ENCODE measurements at regions not wholly inside any gene's neighbourhood (a gene's known extent, or its start where the extent isn't known, plus 50 kb on each side); places are given as distances from the start of the nearest gene placed in this dataset.
A peak's percentile ranks its signal among the peaks of the same experiment; 100 is the strongest.

DNA sequence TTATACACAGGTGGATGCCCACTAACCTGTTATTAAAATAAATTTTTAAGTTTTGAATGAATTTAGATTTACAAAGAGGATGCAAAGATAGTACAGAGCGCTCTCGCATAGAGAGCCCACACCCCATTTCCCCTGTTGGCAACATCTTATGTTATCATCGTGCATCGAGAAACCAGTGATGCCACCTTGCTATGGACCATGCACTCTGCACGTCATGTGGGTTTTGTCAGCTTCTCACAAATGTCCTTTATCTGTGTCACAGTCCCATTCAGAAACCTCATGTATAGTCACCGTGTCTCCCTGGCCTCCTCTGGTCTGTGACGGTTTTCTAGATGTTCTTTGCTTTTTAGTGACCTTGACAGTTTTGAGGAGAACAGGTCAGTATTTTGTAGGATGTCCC lies 60.0 kb downstream of the ING1 start:
- no peak overlapping the region for H3K4me3 Mint-ChIP-seq
- no peak for DNase-seq

GRCh38 chr13:110774051-110774450 lies 60.6 kb downstream of the ING1 start:
- peaks cover 0 to 12% (median 10%) of the 10 kb centered on the region in 3 donors for H3K27me3 Mint-ChIP-seq
- H3K4me3 Mint-ChIP-seq, result no peak overlapping the region
- no peak for ATAC-seq (ENCODE audit: low read depth in 2 of 2)
- DNase-seq, result no peak
- peaks cover 0 to 6% (median 0%) of the 10 kb centered on the region in 3 donors for H3K4me1 Mint-ChIP-seq
- H3K36me3 Mint-ChIP-seq, result no peaks in the 10 kb centered on the region
- H3K27ac Mint-ChIP-seq, result no peak overlapping the region
- no peaks in the 10 kb centered on the region for H3K9me3 Mint-ChIP-seq

More for the DNA sequence above, 60.0 kb downstream of the ING1 start:
- Mint-ChIP-seq H3K27me3 (peaks cover 0 to 12% (median 10%) of the 10 kb centered on the region in 3 donors), H3K9me3 (no peaks in the 10 kb centered on the region), H3K4me1 (peaks cover 0 to 6% (median 0%) of the 10 kb centered on the region in 3 donors), H3K36me3 (no peaks in the 10 kb centered on the region), H3K27ac (no peak overlapping the region)
- ATAC-seq (ENCODE audit: low read depth in 2 of 2), result no peak

DNA sequence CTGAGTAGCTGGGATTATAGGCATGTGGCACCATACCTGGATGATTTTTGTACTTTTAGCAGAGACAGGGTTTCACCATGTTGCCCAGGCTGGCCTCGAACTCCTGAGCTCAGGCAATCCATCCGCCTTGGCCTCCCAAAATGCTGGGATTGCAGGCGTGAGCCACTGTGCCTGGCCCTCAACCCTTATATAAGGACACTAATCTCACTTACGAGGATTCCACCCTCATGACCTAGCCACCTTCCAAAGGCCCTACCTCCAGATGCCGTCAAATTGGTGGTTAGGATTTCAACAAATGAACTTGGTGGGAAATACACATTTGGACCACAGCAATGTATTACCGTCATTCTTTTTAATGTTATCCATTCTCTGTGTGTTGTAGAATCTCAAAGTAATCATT lies 61.0 kb downstream of the ING1 start:
- H3K4me1 Mint-ChIP-seq, result peaks cover 0 to 6% (median 0%) of the 10 kb centered on the region in 3 donors
- no peaks in the 10 kb centered on the region for H3K36me3 Mint-ChIP-seq
- H3K27me3 Mint-ChIP-seq, result peaks cover 0 to 12% (median 10%) of the 10 kb centered on the region in 3 donors
- no peak for ATAC-seq (ENCODE audit: low read depth in 2 of 2)
- no peak for DNase-seq
- H3K4me3 Mint-ChIP-seq, result no peak overlapping the region
- H3K27ac Mint-ChIP-seq, result no peak overlapping the region
- H3K9me3 Mint-ChIP-seq, result no peaks in the 10 kb centered on the region

DNA sequence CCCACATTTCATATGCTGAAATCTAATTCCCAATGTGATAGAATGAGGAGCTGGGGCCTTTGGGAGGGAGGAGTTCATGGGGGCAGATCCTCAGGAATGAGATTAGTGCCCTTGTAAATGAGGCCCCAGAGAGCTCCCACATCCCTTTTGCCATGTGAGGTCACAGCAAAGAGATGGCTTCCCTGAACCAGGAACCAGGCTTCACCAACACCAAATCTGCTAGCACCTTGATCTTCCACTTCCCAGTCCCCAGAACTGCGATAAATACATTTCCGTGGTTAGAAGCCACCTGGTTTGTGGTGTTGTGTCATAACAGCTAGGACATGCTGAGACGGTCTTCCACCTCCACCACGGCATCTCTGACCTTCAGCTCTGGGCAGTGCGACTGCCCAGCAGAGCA lies 62.1 kb downstream of the ING1 start:
- H3K36me3 Mint-ChIP-seq, result peaks cover 3% of the 10 kb centered on the region in 2 donors
- ATAC-seq (ENCODE audit: low read depth in 2 of 2) (no peak), DNase-seq (no peak)
- peaks cover 0 to 9% (median under 1%) of the 10 kb centered on the region in 3 donors for H3K27me3 Mint-ChIP-seq
- H3K4me1 Mint-ChIP-seq, result peaks cover 0 to 6% (median 0%) of the 10 kb centered on the region in 3 donors
- H3K9me3 Mint-ChIP-seq, result peaks cover 0 to 5% (median 3%) of the 10 kb centered on the region in 7 donors
- no peak overlapping the region for H3K4me3 Mint-ChIP-seq
- no peak overlapping the region for H3K27ac Mint-ChIP-seq

GRCh38 chr13:110777251-110777820 lies 63.8 kb downstream of the ING1 start:
- no peaks in the 10 kb centered on the region for H3K4me1 Mint-ChIP-seq
- no peak overlapping the region for H3K27ac Mint-ChIP-seq
- no peak for DNase-seq
- peaks cover 7 to 14% of the 10 kb centered on the region in 2 donors for H3K36me3 Mint-ChIP-seq
- peaks cover 0 to 6% (median 1%) of the 10 kb centered on the region in 3 donors for H3K27me3 Mint-ChIP-seq
- no peak for ATAC-seq (ENCODE audit: low read depth in 2 of 2)
- H3K4me3 Mint-ChIP-seq, result no peak overlapping the region
- H3K9me3 Mint-ChIP-seq, result peaks cover 4 to 20% (median 13%) of the 10 kb centered on the region in 7 donors

DNA sequence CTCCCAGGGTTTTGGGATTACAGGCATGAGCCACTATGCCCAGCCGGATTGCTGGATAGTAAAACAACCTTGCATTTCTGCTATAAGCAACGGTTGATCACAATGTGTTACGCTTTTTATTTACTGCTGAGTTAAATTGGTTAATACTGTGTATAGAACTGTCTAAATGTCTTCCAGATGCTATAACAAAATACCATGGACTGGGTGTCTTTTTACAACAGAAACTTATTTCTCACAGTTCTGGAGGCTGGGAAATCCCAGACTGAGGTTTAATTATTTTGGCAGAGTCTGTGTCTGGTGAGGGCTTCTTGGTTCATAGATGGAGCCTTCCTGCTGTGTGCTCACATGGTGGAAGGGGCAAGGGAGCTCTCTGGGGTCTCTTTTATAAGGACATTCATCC lies 65.5 kb downstream of the ING1 start:
- Mint-ChIP-seq H3K27me3 (peaks cover 6 to 14% (median 10%) of the 10 kb centered on the region in 3 donors), H3K9me3 (peaks cover 12 to 34% (median 24%) of the 10 kb centered on the region in 7 donors), H3K4me1 (no peaks in the 10 kb centered on the region), H3K4me3 (no peak overlapping the region), H3K36me3 (peaks cover 19 to 21% of the 10 kb centered on the region in 2 donors), H3K27ac (no peak overlapping the region)
- no peak for ATAC-seq (ENCODE audit: low read depth in 2 of 2)
- no peak for DNase-seq

- no peaks in the 10 kb centered on the region for H3K4me1 Mint-ChIP-seq
- H3K4me3 Mint-ChIP-seq, result no peak overlapping the region
- H3K27ac Mint-ChIP-seq, result no peak overlapping the region
- ATAC-seq (ENCODE audit: low read depth in 2 of 2) (no peak), DNase-seq (no peak)
- H3K36me3 Mint-ChIP-seq, result peaks cover 19 to 21% of the 10 kb centered on the region in 2 donors
- H3K27me3 Mint-ChIP-seq, result peaks cover 6 to 17% (median 13%) of the 10 kb centered on the region in 3 donors
- H3K9me3 Mint-ChIP-seq, result peaks cover 12 to 39% (median 24%) of the 10 kb centered on the region in 7 donors
Measured at GRCh38 chr13:110780422-110780821, 66.9 kb downstream of the ING1 start.

- H3K4me3 Mint-ChIP-seq, result no peak overlapping the region
- peaks cover 12 to 39% (median 24%) of the 10 kb centered on the region in 7 donors for H3K9me3 Mint-ChIP-seq
- peaks cover 10 to 20% (median 19%) of the 10 kb centered on the region in 3 donors for H3K27me3 Mint-ChIP-seq
- ATAC-seq (ENCODE audit: low read depth in 2 of 2) (no peak), DNase-seq (no peak)
- H3K4me1 Mint-ChIP-seq, result no peaks in the 10 kb centered on the region
- peak overlapping the region in 1 of 6 donors; percentile 53 for H3K27ac Mint-ChIP-seq
- peaks cover 19 to 21% of the 10 kb centered on the region in 2 donors for H3K36me3 Mint-ChIP-seq
Measured at GRCh38 chr13:110782185-110782584, 68.7 kb downstream of the ING1 start.

DNA sequence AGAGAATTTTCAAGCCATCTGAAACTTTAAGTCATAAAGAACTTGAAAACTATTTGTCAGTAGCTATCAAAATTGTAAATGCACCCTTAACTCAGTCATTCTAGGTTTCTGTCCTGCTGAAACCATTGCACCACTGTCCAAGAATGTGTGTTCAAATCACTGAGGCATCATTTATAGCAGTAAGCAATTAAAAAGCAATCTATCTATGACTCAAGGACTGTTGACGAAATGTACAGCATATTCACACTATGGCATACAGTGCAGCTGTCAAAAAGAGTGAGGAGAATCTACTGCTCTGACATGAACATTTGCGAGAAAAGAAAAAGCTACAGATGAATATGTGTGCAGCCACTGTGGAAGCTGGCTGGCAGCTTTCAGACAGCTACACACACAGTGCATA lies 71.2 kb downstream of the ING1 start:
- ATAC-seq (ENCODE audit: low read depth in 2 of 2) (no peak), DNase-seq (no peak)
- peaks cover 12 to 39% (median 24%) of the 10 kb centered on the region in 7 donors for H3K9me3 Mint-ChIP-seq
- peaks cover 19 to 28% of the 10 kb centered on the region in 2 donors for H3K36me3 Mint-ChIP-seq
- H3K4me3 Mint-ChIP-seq, result no peak overlapping the region
- no peaks in the 10 kb centered on the region for H3K4me1 Mint-ChIP-seq
- H3K27me3 Mint-ChIP-seq, result peaks cover 19 to 31% (median 28%) of the 10 kb centered on the region in 3 donors
- H3K27ac Mint-ChIP-seq, result no peak overlapping the region

GRCh38 chr13:110788778-110789177 lies 75.3 kb downstream of the ING1 start:
- Mint-ChIP-seq H3K27me3 (peaks cover 13 to 23% (median 16%) of the 10 kb centered on the region in 3 donors), H3K4me1 (no peaks in the 10 kb centered on the region), H3K36me3 (peaks cover 13 to 42% of the 10 kb centered on the region in 2 donors), H3K4me3 (no peak overlapping the region), H3K27ac (no peak overlapping the region), H3K9me3 (peaks cover 14 to 44% (median 30%) of the 10 kb centered on the region in 7 donors)
- ATAC-seq (ENCODE audit: low read depth in 2 of 2) (no peak), DNase-seq (no peak)

DNA sequence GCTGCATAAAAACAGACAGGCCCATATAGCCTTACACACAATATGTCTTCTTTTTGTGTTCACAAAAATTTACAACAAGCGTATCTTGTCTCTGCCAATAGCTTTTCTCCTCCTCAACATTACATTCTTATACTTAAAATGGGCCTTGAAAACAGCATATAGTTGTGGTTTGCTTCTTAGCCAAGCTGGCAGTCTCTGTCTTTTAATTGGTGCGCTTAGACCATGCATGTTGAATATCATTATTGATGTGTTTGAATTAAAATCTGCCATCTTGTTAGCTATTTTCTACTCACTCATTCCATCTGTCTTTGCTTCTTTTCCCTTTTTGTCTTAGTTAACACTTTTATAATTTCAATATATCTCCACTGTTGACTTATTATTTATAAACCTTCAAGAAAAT lies 76.4 kb downstream of the ING1 start:
- Mint-ChIP-seq H3K9me3 (peaks cover 14 to 54% (median 36%) of the 10 kb centered on the region in 7 donors), H3K27ac (no peak overlapping the region), H3K4me1 (no peaks in the 10 kb centered on the region), H3K27me3 (peaks cover 16 to 23% (median 21%) of the 10 kb centered on the region in 3 donors), H3K36me3 (peaks cover 13 to 48% of the 10 kb centered on the region in 2 donors), H3K4me3 (no peak overlapping the region)
- ATAC-seq (ENCODE audit: low read depth in 2 of 2) (no peak), DNase-seq (no peak)

- H3K27me3 Mint-ChIP-seq, result peaks cover 19 to 24% (median 20%) of the 10 kb centered on the region in 3 donors
- DNase-seq, result no peak
- H3K4me1 Mint-ChIP-seq, result no peaks in the 10 kb centered on the region
- peak overlapping the region in 1 of 6 donors; percentile 36 for H3K27ac Mint-ChIP-seq
- H3K4me3 Mint-ChIP-seq, result no peak overlapping the region
- H3K36me3 Mint-ChIP-seq, result peaks cover 13 to 49% of the 10 kb centered on the region in 2 donors
- H3K9me3 Mint-ChIP-seq, result peaks cover 14 to 54% (median 39%) of the 10 kb centered on the region in 7 donors
- no peak for ATAC-seq (ENCODE audit: low read depth in 2 of 2)
Measured at GRCh38 chr13:110790371-110790770, 76.9 kb downstream of the ING1 start.

DNA sequence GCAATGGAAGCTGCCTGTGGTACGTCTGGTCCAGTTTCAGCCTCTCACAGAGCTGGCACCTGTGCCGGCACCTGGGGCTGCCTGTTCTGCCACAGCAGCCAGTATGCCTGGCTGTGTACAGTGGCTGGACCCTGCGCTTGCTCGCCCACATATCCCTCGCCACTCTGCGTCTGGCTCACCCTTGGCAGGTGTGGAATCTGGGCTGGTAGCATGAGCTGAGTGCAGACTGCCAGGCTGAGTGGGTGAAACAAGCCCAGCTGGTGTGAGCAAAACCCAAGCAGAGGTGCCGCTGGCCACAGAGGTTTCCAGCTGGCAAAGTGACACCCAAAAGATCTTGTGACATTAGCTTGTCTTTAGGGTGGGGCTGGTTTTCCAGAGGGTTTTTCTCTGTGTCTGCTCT lies 80.7 kb downstream of the ING1 start:
- ATAC-seq (ENCODE audit: low read depth in 2 of 2) (no peak), DNase-seq (no peak)
- Mint-ChIP-seq H3K4me1 (no peaks in the 10 kb centered on the region), H3K27ac (no peak overlapping the region), H3K9me3 (peaks cover 14 to 53% (median 40%) of the 10 kb centered on the region in 7 donors), H3K36me3 (peaks cover 13 to 53% of the 10 kb centered on the region in 2 donors), H3K4me3 (peak overlapping the region in 1 of 8 donors; percentile 20), H3K27me3 (peaks cover 29 to 43% (median 37%) of the 10 kb centered on the region in 3 donors)

GRCh38 chr13:110797230-110797877 lies 83.9 kb downstream of the ING1 start:
- no peak for ATAC-seq (ENCODE audit: low read depth in 2 of 2)
- H3K27me3 Mint-ChIP-seq, result peaks cover 54 to 71% (median 60%) of the 10 kb centered on the region in 3 donors
- H3K9me3 Mint-ChIP-seq, result peaks cover 4 to 26% (median 19%) of the 10 kb centered on the region in 7 donors
- peaks cover 4 to 28% of the 10 kb centered on the region in 2 donors for H3K36me3 Mint-ChIP-seq
- no peak for DNase-seq
- peaks cover 4 to 7% (median 5%) of the 10 kb centered on the region in 3 donors for H3K4me1 Mint-ChIP-seq
- peak overlapping the region in 1 of 6 donors; percentile 23 for H3K27ac Mint-ChIP-seq
- H3K4me3 Mint-ChIP-seq, result no peak overlapping the region
